ENCODE measurements at regions not wholly inside any gene's neighbourhood (a gene's known extent, or its start where the extent isn't known, plus 50 kb on each side); places are given as distances from the start of the nearest gene placed in this dataset.
"Not testable (repeated sequence)": the region's sequence is repeated elsewhere in the genome, so short reads cannot be mapped to it uniquely, and the experiment has no call there.

DNA sequence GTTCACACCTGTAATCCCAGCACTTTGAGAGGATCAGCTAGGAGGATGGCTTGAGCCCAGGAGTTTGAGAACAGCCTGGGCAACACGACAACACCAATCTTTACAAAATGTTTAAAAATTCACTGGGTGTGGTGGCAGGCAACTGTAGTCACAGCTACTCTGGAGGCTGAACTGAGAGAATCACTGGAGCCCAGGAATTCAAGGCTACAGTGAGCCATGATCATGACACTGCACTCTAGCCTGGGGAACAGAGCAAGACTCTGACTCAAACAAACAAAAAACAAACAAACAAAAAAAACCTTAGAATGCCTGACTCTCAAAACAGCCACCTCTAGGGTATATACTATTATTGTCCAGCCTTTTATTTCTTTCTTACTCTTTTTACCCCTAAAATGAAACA is 56.5 kb upstream of the PAPSS2 start:
- H3K36me3 ChIP-seq (ENCODE audit: control insufficient read depth in 5 of 5, insufficient read depth in 5 of 5, low read length in 5 of 5): no peaks in the 10 kb centered on the region
- H3K27me3 ChIP-seq (ENCODE audit: control insufficient read depth in 5 of 5, insufficient read depth in 4 of 5, low read length in 5 of 5): no peaks in the 10 kb centered on the region
- peaks cover 0 to 23% (median 21%) of the 10 kb centered on the region in 5 donors for H3K4me1 ChIP-seq (ENCODE audit: control insufficient read depth in 5 of 5, insufficient read depth in 5 of 5, low read length in 5 of 5)
- no peaks in the 10 kb centered on the region for H3K9me3 ChIP-seq (ENCODE audit: control insufficient read depth in 5 of 5, low read length in 5 of 5)
- H3K27ac ChIP-seq (ENCODE audit: low read depth, low read length): no peak overlapping the region
- H3K9ac ChIP-seq (ENCODE audit: low read length in 5 of 5): no peak overlapping the region
- no peak overlapping the region for H3K4me3 ChIP-seq (ENCODE audit: low read depth in 1 of 5, low read length in 5 of 5)

DNA sequence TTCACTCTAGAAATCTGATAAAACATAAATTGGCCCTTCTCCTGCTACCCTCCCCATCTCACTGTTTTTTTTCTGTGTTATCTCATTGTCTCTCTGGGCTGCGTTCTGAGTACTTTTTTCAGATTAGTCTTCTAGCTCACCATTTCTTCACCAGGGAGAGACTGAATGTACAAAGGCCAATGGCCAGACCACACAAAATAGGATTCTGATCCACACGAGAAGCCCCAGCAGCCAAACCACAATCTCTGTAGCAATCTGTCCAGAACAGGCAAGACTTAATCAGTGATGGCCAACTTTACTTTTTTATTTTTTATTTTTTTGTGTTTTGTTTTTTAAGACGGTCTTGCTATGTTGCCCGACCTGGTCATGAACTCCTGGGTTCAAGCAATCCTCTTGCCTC is 55.9 kb upstream of the PAPSS2 start:
- H3K27ac ChIP-seq (ENCODE audit: low read depth, low read length): no peak overlapping the region
- no peak overlapping the region for H3K4me3 ChIP-seq (ENCODE audit: low read depth in 1 of 5, low read length in 5 of 5)
- no peak overlapping the region for H3K9ac ChIP-seq (ENCODE audit: low read length in 5 of 5)
- no peaks in the 10 kb centered on the region for H3K27me3 ChIP-seq (ENCODE audit: control insufficient read depth in 5 of 5, insufficient read depth in 4 of 5, low read length in 5 of 5)
- no peaks in the 10 kb centered on the region for H3K9me3 ChIP-seq (ENCODE audit: control insufficient read depth in 5 of 5, low read length in 5 of 5)
- no peaks in the 10 kb centered on the region for H3K36me3 ChIP-seq (ENCODE audit: control insufficient read depth in 5 of 5, insufficient read depth in 5 of 5, low read length in 5 of 5)
- peaks cover 0 to 27% (median 17%) of the 10 kb centered on the region in 5 donors for H3K4me1 ChIP-seq (ENCODE audit: control insufficient read depth in 5 of 5, insufficient read depth in 5 of 5, low read length in 5 of 5)

DNA sequence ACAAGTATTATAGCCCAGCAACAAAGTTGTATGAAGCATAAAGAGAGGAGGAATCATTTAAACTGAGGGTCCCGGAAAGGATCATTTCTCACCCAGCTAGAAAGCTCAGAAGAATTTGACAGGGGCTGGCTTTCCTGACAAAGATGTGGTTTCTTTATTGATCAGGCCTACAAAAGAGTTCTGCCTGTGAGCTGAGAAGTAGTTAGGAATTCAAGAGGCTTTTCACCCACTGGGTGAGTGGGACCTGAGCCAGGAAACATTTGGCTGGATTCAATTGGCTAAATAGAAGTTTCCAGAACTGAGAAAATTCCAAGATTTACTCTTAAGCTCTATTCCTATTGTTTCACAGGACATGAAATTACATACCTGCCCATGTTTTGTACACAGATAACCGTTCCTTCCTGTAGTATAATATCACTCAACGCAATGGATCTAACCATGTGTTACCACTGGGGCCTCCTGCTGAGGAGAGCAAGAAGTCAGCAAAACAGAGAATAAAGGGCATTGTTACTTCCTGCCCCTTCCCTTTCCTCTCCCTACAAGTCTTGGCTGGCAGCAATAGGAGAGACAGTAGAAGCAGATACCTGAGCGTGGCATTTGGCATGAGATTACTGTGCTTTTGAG is 53.9 kb upstream of the PAPSS2 start:
- H3K9ac ChIP-seq (ENCODE audit: low read length in 5 of 5): peak overlapping the region in 3 of 5 donors; percentile 46 to 63 (median 57)

DNA sequence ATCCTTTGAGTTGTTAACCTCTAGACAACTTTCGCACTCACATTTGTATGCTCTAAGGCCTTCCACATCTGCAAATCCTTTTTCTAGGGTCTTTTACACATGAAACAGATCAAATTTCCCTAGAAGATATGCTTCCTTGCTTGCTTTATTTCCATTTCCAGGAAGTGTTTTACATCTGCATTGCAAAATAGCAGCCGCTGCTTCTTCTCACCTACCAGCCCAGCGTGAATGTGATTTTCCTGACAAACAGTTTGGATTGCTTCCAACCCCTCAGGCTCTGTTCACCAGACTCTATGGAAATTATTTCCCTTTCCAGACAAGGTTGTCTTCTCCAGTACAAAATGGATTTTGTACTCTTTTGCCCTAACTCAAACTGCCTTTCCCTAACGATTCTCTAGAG is 50.9 kb upstream of the PAPSS2 start:
- Histone ChIP-seq H3K9me3 (ENCODE audit: control insufficient read depth in 5 of 5, low read length in 5 of 5) (peaks cover 0 to 3% (median 0%) of the 10 kb centered on the region in 5 donors), H3K27me3 (ENCODE audit: control insufficient read depth in 5 of 5, insufficient read depth in 4 of 5, low read length in 5 of 5) (no peaks in the 10 kb centered on the region), H3K4me3 (ENCODE audit: low read depth in 1 of 5, low read length in 5 of 5) (no peak overlapping the region), H3K9ac (ENCODE audit: low read length in 5 of 5) (no peak overlapping the region), H3K4me1 (ENCODE audit: control insufficient read depth in 5 of 5, insufficient read depth in 5 of 5, low read length in 5 of 5) (peaks cover 0 to 27% (median 16%) of the 10 kb centered on the region in 5 donors), H3K27ac (ENCODE audit: low read depth, low read length) (no peak overlapping the region), H3K36me3 (ENCODE audit: control insufficient read depth in 5 of 5, insufficient read depth in 5 of 5, low read length in 5 of 5) (no peaks in the 10 kb centered on the region)

More for the DNA sequence above, 53.9 kb upstream of the PAPSS2 start:
- no peaks in the 10 kb centered on the region for H3K36me3 ChIP-seq (ENCODE audit: control insufficient read depth in 5 of 5, insufficient read depth in 5 of 5, low read length in 5 of 5)
- peak overlapping the region; percentile 89 for H3K27ac ChIP-seq (ENCODE audit: low read depth, low read length)
- peaks cover 0 to 27% (median 16%) of the 10 kb centered on the region in 5 donors for H3K4me1 ChIP-seq (ENCODE audit: control insufficient read depth in 5 of 5, insufficient read depth in 5 of 5, low read length in 5 of 5)
- H3K27me3 ChIP-seq (ENCODE audit: control insufficient read depth in 5 of 5, insufficient read depth in 4 of 5, low read length in 5 of 5): no peaks in the 10 kb centered on the region
- no peak overlapping the region for H3K4me3 ChIP-seq (ENCODE audit: low read depth in 1 of 5, low read length in 5 of 5)
- no peaks in the 10 kb centered on the region for H3K9me3 ChIP-seq (ENCODE audit: control insufficient read depth in 5 of 5, low read length in 5 of 5)

DNA sequence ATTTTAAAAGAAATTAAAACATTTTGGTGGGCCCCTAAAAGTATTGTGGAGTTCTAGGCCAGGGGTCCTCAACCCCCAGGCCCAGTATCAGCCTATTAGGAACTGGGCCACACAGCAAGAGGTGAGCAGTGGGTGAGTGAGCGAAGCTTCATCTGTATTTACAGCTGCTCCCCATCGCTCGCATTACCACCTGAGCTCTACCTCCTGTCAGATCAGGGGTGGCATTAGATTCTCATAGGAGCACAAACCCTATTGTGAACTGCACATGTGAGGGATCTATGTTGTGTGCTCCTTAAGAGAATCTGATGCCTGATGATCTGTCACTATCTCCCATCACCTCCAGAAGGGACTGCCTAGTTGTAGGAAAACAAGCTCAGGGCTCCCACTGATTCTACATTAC is 50.1 kb upstream of the PAPSS2 start:
- not testable (repeated sequence) for H3K36me3 ChIP-seq (ENCODE audit: control insufficient read depth in 5 of 5, insufficient read depth in 5 of 5, low read length in 5 of 5); H3K9ac ChIP-seq (ENCODE audit: low read length in 5 of 5); H3K27ac ChIP-seq (ENCODE audit: low read depth, low read length); H3K4me3 ChIP-seq (ENCODE audit: low read depth in 1 of 5, low read length in 5 of 5); H3K27me3 ChIP-seq (ENCODE audit: control insufficient read depth in 5 of 5, insufficient read depth in 4 of 5, low read length in 5 of 5); H3K9me3 ChIP-seq (ENCODE audit: control insufficient read depth in 5 of 5, low read length in 5 of 5)
- H3K4me1 ChIP-seq (ENCODE audit: control insufficient read depth in 5 of 5, insufficient read depth in 5 of 5, low read length in 5 of 5): peaks cover 0 to 27% (median 16%) of the 10 kb centered on the region in 5 donors
